ENCODE measurements at regions not wholly inside any gene's neighbourhood (a gene's known extent, or its start where the extent isn't known, plus 50 kb on each side); places are given as distances from the start of the nearest gene placed in this dataset.

GRCh38 chr2:42927334-42928160 lies 135.2 kb upstream of the HAAO start:
- H3K36me3 ChIP-seq (replicated peaks; ENCODE audit: low read depth, low read length) = no peaks in the 10 kb centered on the region
- H3K4me2 ChIP-seq (ENCODE audit: low read length) = no peak overlapping the region

DNA sequence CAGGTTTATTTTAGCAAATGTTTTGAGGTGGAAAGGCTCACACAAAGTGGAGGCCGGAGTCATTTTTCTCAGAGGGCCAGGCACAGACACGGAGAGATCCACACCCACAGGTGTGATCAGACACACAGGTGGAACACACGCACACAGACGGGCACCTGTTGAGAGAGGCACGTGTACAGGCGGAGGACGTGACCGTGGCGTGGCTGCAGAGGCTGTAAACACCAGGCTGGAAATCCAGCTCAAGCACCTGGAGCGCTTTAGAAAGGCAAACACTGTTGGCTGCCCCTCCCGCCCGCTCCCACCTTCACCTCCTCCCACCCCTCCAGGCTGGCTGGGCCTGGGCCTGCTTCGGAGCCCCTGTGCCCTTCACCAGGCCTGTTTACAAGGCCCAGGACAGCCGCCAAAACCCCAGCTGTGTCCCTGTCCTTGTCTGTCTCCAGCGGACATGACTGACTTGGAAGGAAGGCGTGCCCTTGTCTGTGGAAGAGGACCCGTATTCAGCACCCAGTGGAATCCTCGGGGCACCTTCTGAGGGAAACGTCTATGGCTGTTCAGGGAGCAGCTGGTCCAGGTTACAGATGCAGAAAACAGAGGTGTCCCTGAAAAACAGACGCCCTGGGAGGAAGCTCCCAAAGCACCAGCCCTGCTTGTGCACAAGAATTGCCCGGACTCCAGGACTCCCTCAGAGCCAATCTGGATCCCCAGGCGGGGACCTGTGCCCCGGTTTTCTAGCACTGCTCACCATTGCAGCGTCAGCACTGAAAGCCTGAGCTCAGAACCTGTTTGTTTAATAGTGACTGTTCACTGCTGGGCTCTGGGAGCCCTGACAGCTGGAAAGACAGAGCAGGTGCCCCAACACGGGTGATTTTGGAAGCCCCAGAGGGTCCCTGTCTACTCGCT lies 134.3 kb upstream of the HAAO start:
- no peak overlapping the region for H2AFZ ChIP-seq (ENCODE audit: low read depth, low read length)
- no peak overlapping the region for H3K27ac ChIP-seq (ENCODE audit: low read length)
- H3K4me2 ChIP-seq (ENCODE audit: low read length) = no peak overlapping the region
- H3K79me2 ChIP-seq (ENCODE audit: low read length) = no peaks in the 10 kb centered on the region
- no peaks in the 10 kb centered on the region for H3K27me3 ChIP-seq (ENCODE audit: low read depth, low read length)
- no peaks in the 10 kb centered on the region for H4K20me1 ChIP-seq (ENCODE audit: insufficient read depth, low read length)
- H3K9me3 ChIP-seq (ENCODE audit: insufficient read depth, low read length) = no peaks in the 10 kb centered on the region
- H3K4me3 ChIP-seq (ENCODE audit: low read length) = no peak overlapping the region
- H3K9ac ChIP-seq (ENCODE audit: low read length) = no peak overlapping the region
- no peaks in the 10 kb centered on the region for H3K36me3 ChIP-seq (replicated peaks; ENCODE audit: low read depth, low read length)
- TF ChIP-seq CTCF (IDR thresholded peaks at IDR 0.05; ENCODE audit: low read depth, low read length) = no peak
- no peaks in the 10 kb centered on the region for H3K4me1 ChIP-seq (ENCODE audit: low read length)

More at GRCh38 chr2:42927334-42928160, 135.2 kb upstream of the HAAO start:
- H3K9me3 ChIP-seq (ENCODE audit: insufficient read depth, low read length) = no peaks in the 10 kb centered on the region
- H3K27ac ChIP-seq (ENCODE audit: low read length) = no peak overlapping the region
- no peak overlapping the region for H2AFZ ChIP-seq (ENCODE audit: low read depth, low read length)
- no peaks in the 10 kb centered on the region for H3K27me3 ChIP-seq (ENCODE audit: low read depth, low read length)
- H3K4me3 ChIP-seq (ENCODE audit: low read length) = no peak overlapping the region
- H3K79me2 ChIP-seq (ENCODE audit: low read length) = no peaks in the 10 kb centered on the region
- no peaks in the 10 kb centered on the region for H4K20me1 ChIP-seq (ENCODE audit: insufficient read depth, low read length)
- H3K4me1 ChIP-seq (ENCODE audit: low read length) = no peaks in the 10 kb centered on the region
- TF ChIP-seq CTCF (IDR thresholded peaks at IDR 0.05; ENCODE audit: low read depth, low read length) (no peak), EZH2phosphoT487 (IDR thresholded peaks at IDR 0.05; ENCODE audit: low read depth) (no peak)
- H3K9ac ChIP-seq (ENCODE audit: low read length) = no peak overlapping the region

DNA sequence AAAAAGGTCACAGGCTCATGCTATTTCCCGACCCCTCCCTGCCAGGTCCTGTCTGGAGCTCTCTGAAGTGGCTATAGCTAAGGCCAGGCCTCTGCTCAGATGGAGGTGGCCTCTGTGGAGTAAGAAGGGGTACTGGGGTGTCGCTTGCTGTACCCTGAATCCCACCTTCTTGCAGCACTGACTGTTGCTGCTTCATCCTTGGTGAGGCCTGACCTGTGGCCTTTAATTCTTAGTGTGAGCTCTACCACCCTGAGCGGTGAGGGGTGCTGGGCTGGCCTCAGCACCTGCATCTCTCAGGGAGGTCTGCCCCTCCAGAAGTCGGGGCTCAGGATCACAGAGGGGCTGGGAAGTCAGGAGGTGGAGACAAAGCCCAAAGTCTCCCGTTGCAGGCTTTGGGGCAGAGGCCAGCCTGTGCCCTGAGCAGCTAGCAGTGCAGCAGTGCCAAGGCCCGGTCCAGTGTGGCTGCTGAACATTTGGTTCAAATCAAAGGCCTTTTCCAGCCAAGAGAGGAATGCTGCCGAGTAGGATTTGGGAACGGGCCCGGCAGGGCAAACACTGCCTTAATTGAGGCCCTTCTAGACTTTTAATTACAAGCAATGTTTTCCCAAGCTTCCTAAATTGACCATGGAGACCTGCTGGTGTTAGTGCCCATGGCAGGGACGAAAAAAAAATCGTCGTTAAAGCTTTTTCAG lies 133.5 kb upstream of the HAAO start:
- Histone ChIP-seq H3K27ac (ENCODE audit: low read length) (no peak overlapping the region), H2AFZ (ENCODE audit: low read depth, low read length) (no peak overlapping the region), H3K36me3 (replicated peaks; ENCODE audit: low read depth, low read length) (no peaks in the 10 kb centered on the region), H3K9me3 (ENCODE audit: insufficient read depth, low read length) (no peaks in the 10 kb centered on the region), H3K79me2 (ENCODE audit: low read length) (no peaks in the 10 kb centered on the region), H3K4me3 (ENCODE audit: low read length) (no peak overlapping the region), H3K4me1 (ENCODE audit: low read length) (no peaks in the 10 kb centered on the region), H4K20me1 (ENCODE audit: insufficient read depth, low read length) (no peaks in the 10 kb centered on the region), H3K9ac (ENCODE audit: low read length) (no peak overlapping the region), H3K27me3 (ENCODE audit: low read depth, low read length) (no peaks in the 10 kb centered on the region), H3K4me2 (ENCODE audit: low read length) (no peak overlapping the region)
- no peak for TF ChIP-seq EZH2phosphoT487 (IDR thresholded peaks at IDR 0.05; ENCODE audit: low read depth)
- no peak for TF ChIP-seq CTCF (IDR thresholded peaks at IDR 0.05; ENCODE audit: low read depth, low read length)
